22Rv1 (cell line): ENCODE measurements at regions not wholly inside any gene's neighbourhood (a gene's known extent, or its start where the extent isn't known, plus 50 kb on each side); places are given as distances from the start of the nearest gene placed in this dataset.

ENCODE experiments used
- CTCF ChIP-seq: fragments of 450-650 bp; IDR thresholded peaks from 2 replicates; pipeline ENCODE4 v1.5.1; 2017; ENCODE audit warnings: mild to moderate bottlenecking
- ZFX ChIP-seq: fragments of 450-650 bp; IDR thresholded peaks from 2 replicates; pipeline ENCODE4 v1.6.1; 2017; ENCODE audit warnings: antibody characterized with exemption, borderline replicate concordance

GRCh38 chr10:128219295-128219694 is 93.1 kb upstream of the MKI67 start:
- no peak for TF ChIP-seq CTCF
- no peak for TF ChIP-seq ZFX
